MCF 10A (cell line): ENCODE measurements at regions not wholly inside any gene's neighbourhood (a gene's known extent, or its start where the extent isn't known, plus 50 kb on each side); places are given as distances from the start of the nearest gene placed in this dataset.

Source experiments
- BruUV-seq: library from RNA; stranded (reverse); fragments of 400-500 nt; replicated peaks from 2 replicates; lab custom pipeline; 2021; lab: Mats Ljungman, UMichigan
- CTCF ChIA-PET: fragments of 300-600 bp; sonication (Branson Sonifier 250); formaldehyde crosslinking; extraction: SDS; loops from one replicate; lab custom pipeline; 2021; ENCODE audit warnings: antibody characterized with exemption, inconsistent platforms; lab: Yijun Ruan, JAX
- POLR2A ChIA-PET: fragments of 300-600, 350-650 bp; sonication (Branson Sonifier 250); formaldehyde crosslinking; extraction: SDS; loops from one replicate; lab custom pipeline; 2020; ENCODE audit warnings: antibody characterized with exemption, inconsistent platforms; lab: Yijun Ruan, JAX
- DNase-seq: peaks from one replicate; pipeline ENCODE4 v3.0.0-alpha.2; 2018; ENCODE audit not compliant: unreplicated experiment
- H3K27ac Mint-ChIP-seq: one replicate; pipeline ENCODE4 v1.8.0; 2022; ENCODE audit warnings: mild to moderate bottlenecking, low read depth, mixed read lengths; ENCODE audit not compliant: unreplicated experiment
- H3K27me3 Mint-ChIP-seq: one replicate; pipeline ENCODE4 v1.8.0; 2022; ENCODE audit warnings: mixed read lengths; ENCODE audit not compliant: insufficient read depth, unreplicated experiment
- H3K36me3 Mint-ChIP-seq: one replicate; pipeline ENCODE4 v1.8.0; 2022; ENCODE audit warnings: mild to moderate bottlenecking, moderate library complexity, mixed read lengths; ENCODE audit not compliant: insufficient read depth, unreplicated experiment
- H3K4me1 Mint-ChIP-seq: one replicate; pipeline ENCODE4 v1.8.0; 2022; ENCODE audit warnings: mixed read lengths; ENCODE audit not compliant: insufficient read depth, unreplicated experiment
- H3K4me3 Mint-ChIP-seq: one replicate; pipeline ENCODE4 v1.8.0; 2022; ENCODE audit warnings: mild to moderate bottlenecking, moderate library complexity, mixed read lengths; ENCODE audit not compliant: unreplicated experiment
- H3K9me3 Mint-ChIP-seq: one replicate; pipeline ENCODE4 v1.8.0; 2022; ENCODE audit warnings: mixed read lengths; ENCODE audit not compliant: unreplicated experiment
- intact Hi-C: fragments of 100-400 bp; cut with micrococcal nuclease; formaldehyde crosslinking; loops from 2 replicates; pipeline ENCODE4 v1.14.1; 2022
- TF ChIP-seq, protein P1 (sequence below): fragments of 200-600 bp; IDR thresholded peaks from one replicate; pipeline ENCODE4 v1.8.0; 2022; ENCODE audit warnings: antibody characterized with exemption, mild to moderate bottlenecking; ENCODE audit not compliant: unreplicated experiment

- no TSS peak for BruUV-seq
- Mint-ChIP-seq H3K4me1 (no peaks in the 10 kb centered on the region), H3K36me3 (peaks cover 5% of the 10 kb centered on the region), H3K27me3 (peaks cover 25% of the 10 kb centered on the region), H3K9me3 (peaks cover 3% of the 10 kb centered on the region), H3K27ac (no peak overlapping the region), H3K4me3 (no peak overlapping the region)
- intact Hi-C loops = no loop called here
- ChIA-PET CTCF (no interaction called here), POLR2A (no interaction called here)
- TF ChIP-seq, protein P1, sequence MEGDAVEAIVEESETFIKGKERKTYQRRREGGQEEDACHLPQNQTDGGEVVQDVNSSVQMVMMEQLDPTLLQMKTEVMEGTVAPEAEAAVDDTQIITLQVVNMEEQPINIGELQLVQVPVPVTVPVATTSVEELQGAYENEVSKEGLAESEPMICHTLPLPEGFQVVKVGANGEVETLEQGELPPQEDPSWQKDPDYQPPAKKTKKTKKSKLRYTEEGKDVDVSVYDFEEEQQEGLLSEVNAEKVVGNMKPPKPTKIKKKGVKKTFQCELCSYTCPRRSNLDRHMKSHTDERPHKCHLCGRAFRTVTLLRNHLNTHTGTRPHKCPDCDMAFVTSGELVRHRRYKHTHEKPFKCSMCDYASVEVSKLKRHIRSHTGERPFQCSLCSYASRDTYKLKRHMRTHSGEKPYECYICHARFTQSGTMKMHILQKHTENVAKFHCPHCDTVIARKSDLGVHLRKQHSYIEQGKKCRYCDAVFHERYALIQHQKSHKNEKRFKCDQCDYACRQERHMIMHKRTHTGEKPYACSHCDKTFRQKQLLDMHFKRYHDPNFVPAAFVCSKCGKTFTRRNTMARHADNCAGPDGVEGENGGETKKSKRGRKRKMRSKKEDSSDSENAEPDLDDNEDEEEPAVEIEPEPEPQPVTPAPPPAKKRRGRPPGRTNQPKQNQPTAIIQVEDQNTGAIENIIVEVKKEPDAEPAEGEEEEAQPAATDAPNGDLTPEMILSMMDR = no peak
- DNase-seq = no peak
These were observed 249.8 kb downstream of the VRK1 start for GRCh38 chr14:97046967-97047366.

DNA sequence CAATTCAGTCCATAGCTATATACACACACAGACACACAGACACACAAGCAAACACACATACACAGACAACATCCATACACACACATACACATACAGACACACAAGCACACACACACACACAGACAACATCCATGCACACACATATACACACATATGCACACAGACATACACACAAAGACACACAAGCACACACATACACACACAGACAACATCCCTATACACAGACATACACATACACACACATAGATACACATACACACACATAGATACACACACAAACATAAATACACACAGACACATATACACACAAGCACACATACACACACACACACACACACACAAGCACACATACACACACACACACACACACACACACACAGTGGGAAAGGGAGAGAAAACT, 254.8 kb downstream of the VRK1 start:
- DNase-seq = no peak
- CTCF ChIA-PET = no interaction called here
- Mint-ChIP-seq H3K27me3 (peaks cover 27% of the 10 kb centered on the region), H3K9me3 (no peaks in the 10 kb centered on the region), H3K4me3 (no peak overlapping the region), H3K36me3 (no peaks in the 10 kb centered on the region), H3K4me1 (no peaks in the 10 kb centered on the region), H3K27ac (no peak overlapping the region)
- intact Hi-C loops = no loop called here
- no TSS peak for BruUV-seq
- TF ChIP-seq, protein P1 = no peak
- POLR2A ChIA-PET = no interaction called here

DNA sequence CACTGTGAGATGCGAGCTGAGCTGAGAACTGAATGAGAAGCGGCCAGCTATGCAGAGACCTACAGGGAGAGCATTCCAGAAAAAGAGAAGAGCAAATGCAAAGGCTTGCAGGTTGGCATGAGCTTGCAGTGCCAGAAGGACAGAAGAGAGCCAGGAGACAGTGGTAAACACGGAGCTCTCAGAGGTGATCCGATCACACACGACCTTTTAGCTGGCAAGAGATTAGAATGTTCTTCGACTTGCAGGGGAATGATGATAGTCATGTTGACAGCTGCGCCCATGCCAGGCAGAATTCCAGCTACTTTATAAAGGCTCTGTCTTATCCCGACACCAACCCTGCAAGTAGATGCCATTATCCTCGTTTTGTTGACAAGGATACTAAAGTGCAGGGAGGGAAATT, 256.8 kb downstream of the VRK1 start:
- no TSS peak for BruUV-seq
- CTCF ChIA-PET = no interaction called here
- H3K27me3 Mint-ChIP-seq = peaks cover 39% of the 10 kb centered on the region
- TF ChIP-seq, protein P1 = no peak
- no peak overlapping the region for H3K27ac Mint-ChIP-seq
- H3K36me3 Mint-ChIP-seq = no peaks in the 10 kb centered on the region
- no peaks in the 10 kb centered on the region for H3K4me1 Mint-ChIP-seq
- no peaks in the 10 kb centered on the region for H3K9me3 Mint-ChIP-seq
- no peak for DNase-seq
- H3K4me3 Mint-ChIP-seq = no peak overlapping the region
- POLR2A ChIA-PET = no interaction called here
- intact Hi-C loops = no loop called here

- Mint-ChIP-seq H3K9me3 (no peaks in the 10 kb centered on the region), H3K4me1 (no peaks in the 10 kb centered on the region), H3K4me3 (no peak overlapping the region), H3K27me3 (peaks cover 39% of the 10 kb centered on the region), H3K36me3 (no peaks in the 10 kb centered on the region), H3K27ac (no peak overlapping the region)
- TF ChIP-seq, protein P1 = no peak
- DNase-seq = no peak
- ChIA-PET POLR2A (no interaction called here), CTCF (interaction anchor here (0.8 kb wide), 1 partner anchor 879 kb away, joined by 3 read pairs; no protein-coding TSS in a partner anchor)
- BruUV-seq = no TSS peak
- intact Hi-C loops = no loop called here
These were observed 258.2 kb downstream of the VRK1 start for GRCh38 chr14:97055355-97055754.
